ENCODE measurements at regions not wholly inside any gene's neighbourhood (a gene's known extent, or its start where the extent isn't known, plus 50 kb on each side); places are given as distances from the start of the nearest gene placed in this dataset.

DNA sequence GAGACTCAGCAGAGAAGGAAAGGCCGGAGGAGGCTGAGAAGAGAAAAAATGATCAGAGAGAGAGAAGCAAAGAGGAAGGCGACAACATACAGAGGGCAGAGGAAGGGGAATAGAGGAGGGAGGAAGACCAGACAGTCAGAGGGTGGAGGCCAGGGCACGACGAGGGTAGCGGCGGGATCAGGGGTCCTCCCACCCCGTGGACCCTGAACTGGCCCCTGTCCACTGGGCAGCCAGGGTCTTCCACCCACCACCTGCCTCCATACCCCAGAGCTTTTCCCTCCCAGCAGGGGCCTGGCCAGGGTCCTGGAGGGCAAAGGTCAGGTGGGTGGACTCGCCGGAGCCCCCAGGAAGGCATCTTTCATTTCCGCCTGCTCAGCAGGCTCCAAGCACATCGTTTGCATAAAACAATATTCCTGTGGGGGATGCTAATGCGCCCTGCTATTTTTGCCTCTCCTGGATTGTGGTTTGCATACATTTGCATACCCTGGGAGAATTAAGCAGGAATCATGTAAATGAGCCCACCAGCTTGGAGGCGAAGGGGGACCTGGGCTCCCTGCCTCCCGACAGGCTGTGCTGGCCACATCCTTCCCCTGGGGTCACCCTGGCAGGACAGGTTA, 394.1 kb downstream of the MN1 start (continued):
- no peak for TF ChIP-seq CSRNP3 (CRISPR knock-in tag; IDR thresholded peaks at IDR 0.05)
- no peak for TF ChIP-seq OSR1 (CRISPR knock-in tag; IDR thresholded peaks at IDR 0.05)
- TF ChIP-seq ISL1 (CRISPR knock-in tag; IDR thresholded peaks at IDR 0.05) = no peak

DNA sequence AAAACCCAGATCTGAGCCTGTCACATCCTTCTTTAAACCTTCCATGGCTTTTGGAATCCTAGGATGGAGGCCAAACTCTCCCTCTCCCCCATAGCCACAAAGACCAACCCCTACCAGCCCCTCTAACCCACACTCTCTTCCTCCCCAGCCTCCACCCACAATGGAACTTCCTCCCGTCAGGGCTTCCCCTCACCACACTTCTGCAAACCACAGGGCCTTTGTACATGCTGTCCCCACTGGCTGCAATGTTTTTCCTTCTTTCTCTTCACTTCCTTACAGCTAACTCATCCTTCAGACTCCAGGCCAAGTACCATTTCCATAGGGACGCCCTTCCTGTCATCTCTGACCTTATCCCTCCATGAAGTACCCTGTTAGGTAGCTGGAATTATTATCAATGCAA, 393.5 kb downstream of the MN1 start:
- TF ChIP-seq, protein P1, sequence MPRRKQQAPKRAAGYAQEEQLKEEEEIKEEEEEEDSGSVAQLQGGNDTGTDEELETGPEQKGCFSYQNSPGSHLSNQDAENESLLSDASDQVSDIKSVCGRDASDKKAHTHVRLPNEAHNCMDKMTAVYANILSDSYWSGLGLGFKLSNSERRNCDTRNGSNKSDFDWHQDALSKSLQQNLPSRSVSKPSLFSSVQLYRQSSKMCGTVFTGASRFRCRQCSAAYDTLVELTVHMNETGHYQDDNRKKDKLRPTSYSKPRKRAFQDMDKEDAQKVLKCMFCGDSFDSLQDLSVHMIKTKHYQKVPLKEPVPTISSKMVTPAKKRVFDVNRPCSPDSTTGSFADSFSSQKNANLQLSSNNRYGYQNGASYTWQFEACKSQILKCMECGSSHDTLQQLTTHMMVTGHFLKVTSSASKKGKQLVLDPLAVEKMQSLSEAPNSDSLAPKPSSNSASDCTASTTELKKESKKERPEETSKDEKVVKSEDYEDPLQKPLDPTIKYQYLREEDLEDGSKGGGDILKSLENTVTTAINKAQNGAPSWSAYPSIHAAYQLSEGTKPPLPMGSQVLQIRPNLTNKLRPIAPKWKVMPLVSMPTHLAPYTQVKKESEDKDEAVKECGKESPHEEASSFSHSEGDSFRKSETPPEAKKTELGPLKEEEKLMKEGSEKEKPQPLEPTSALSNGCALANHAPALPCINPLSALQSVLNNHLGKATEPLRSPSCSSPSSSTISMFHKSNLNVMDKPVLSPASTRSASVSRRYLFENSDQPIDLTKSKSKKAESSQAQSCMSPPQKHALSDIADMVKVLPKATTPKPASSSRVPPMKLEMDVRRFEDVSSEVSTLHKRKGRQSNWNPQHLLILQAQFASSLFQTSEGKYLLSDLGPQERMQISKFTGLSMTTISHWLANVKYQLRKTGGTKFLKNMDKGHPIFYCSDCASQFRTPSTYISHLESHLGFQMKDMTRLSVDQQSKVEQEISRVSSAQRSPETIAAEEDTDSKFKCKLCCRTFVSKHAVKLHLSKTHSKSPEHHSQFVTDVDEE (CRISPR knock-in tag; IDR thresholded peaks at IDR 0.05) = no peak
- TF ChIP-seq SNAI2 (CRISPR knock-in tag; IDR thresholded peaks at IDR 0.05) (no peak), TCF4 (CRISPR knock-in tag; IDR thresholded peaks at IDR 0.05; ENCODE audit: borderline replicate concordance) (no peak), ESRRG (CRISPR knock-in tag; IDR thresholded peaks at IDR 0.05) (no peak), ZNF8 (CRISPR knock-in tag; IDR thresholded peaks at IDR 0.05) (no peak), TOX (CRISPR knock-in tag; IDR thresholded peaks at IDR 0.05; ENCODE audit: borderline replicate concordance) (no peak), GLIS3 (CRISPR knock-in tag; IDR thresholded peaks at IDR 0.05) (no peak), CSRNP3 (CRISPR knock-in tag; IDR thresholded peaks at IDR 0.05) (no peak), ZFP3 (CRISPR knock-in tag; IDR thresholded peaks at IDR 0.05) (no peak)

DNA sequence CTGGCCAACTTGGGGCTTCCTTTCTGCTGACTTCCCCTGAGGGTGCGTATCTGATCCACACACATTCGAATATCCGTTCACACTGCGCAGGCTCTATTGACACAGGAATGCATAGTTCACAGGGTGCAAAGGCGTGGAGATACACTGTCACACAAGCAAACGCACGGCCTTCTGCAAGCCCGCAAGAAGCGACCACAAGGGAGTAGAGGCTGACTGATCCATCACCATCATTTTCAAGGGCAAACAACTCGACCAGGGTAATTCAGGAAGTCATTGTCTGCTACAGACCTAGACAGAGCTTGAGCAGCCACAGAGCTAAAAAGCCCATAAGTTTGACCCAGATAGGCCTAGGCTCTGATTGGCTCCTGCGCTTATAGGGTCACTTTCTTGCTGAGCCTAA, 392.3 kb downstream of the MN1 start:
- TF ChIP-seq GLIS3 (CRISPR knock-in tag; IDR thresholded peaks at IDR 0.05) (no peak), CSRNP3 (CRISPR knock-in tag; IDR thresholded peaks at IDR 0.05) (no peak), ARNTL (CRISPR knock-in tag; IDR thresholded peaks at IDR 0.05; ENCODE audit: borderline replicate concordance, low read depth) (no peak)
- TF ChIP-seq, protein P1 (CRISPR knock-in tag; IDR thresholded peaks at IDR 0.05) = no peak
- no peak for ATAC-seq

More for the DNA sequence above, 393.5 kb downstream of the MN1 start:
- no peak for ATAC-seq

DNA sequence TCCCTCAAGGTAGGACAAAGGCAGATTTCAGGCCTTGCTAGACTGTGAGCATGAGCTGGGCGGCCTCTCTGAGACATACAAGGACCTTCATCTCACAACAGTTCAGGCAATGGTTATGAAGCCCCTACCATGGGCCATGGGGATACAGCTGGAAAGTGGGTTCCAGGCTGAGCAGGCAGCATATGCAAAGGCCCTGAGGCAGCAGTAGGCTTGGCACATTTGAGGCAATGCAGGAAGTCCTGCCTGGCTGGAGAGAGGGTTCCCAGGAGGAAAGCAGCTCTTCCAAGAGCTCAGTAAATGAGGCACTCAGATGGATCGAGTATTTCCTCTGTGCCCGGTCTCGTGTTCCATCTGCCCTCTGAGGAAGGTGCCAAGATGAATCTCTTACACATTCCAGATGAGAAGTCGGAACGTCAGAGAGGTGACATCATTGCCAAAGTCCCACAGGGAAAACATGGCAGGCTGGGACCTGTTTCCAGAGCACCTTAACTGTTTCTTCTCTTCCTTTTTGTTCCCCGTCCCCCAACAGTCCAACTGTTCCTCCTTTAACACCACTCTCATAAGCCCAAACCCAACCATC, 388.6 kb downstream of the MN1 start:
- ATAC-seq = no peak
- TF ChIP-seq ZNF8 (CRISPR knock-in tag; IDR thresholded peaks at IDR 0.05) (no peak), CREB5 (CRISPR knock-in tag; IDR thresholded peaks at IDR 0.05; ENCODE audit: low read depth) (no peak), CSDC2 (CRISPR knock-in tag; IDR thresholded peaks at IDR 0.05) (no peak), CSRNP3 (CRISPR knock-in tag; IDR thresholded peaks at IDR 0.05) (no peak), TCF4 (CRISPR knock-in tag; IDR thresholded peaks at IDR 0.05; ENCODE audit: borderline replicate concordance) (no peak), OSR1 (CRISPR knock-in tag; IDR thresholded peaks at IDR 0.05) (no peak), GLIS3 (CRISPR knock-in tag; IDR thresholded peaks at IDR 0.05) (no peak), ISL1 (CRISPR knock-in tag; IDR thresholded peaks at IDR 0.05) (no peak), SNAI2 (CRISPR knock-in tag; IDR thresholded peaks at IDR 0.05) (no peak), ZNF565 (CRISPR knock-in tag; conservative IDR thresholded peaks at IDR 0.05; ENCODE audit: low read depth) (no peak), RARB (CRISPR knock-in tag; IDR thresholded peaks at IDR 0.05) (no peak), PPARA (CRISPR knock-in tag; IDR thresholded peaks at IDR 0.05; ENCODE audit: borderline replicate concordance) (no peak)
- TF ChIP-seq, protein P1 (CRISPR knock-in tag; IDR thresholded peaks at IDR 0.05) = no peak
